ENCODE measurements at regions not wholly inside any gene's neighbourhood (a gene's known extent, or its start where the extent isn't known, plus 50 kb on each side); places are given as distances from the start of the nearest gene placed in this dataset.

DNA sequence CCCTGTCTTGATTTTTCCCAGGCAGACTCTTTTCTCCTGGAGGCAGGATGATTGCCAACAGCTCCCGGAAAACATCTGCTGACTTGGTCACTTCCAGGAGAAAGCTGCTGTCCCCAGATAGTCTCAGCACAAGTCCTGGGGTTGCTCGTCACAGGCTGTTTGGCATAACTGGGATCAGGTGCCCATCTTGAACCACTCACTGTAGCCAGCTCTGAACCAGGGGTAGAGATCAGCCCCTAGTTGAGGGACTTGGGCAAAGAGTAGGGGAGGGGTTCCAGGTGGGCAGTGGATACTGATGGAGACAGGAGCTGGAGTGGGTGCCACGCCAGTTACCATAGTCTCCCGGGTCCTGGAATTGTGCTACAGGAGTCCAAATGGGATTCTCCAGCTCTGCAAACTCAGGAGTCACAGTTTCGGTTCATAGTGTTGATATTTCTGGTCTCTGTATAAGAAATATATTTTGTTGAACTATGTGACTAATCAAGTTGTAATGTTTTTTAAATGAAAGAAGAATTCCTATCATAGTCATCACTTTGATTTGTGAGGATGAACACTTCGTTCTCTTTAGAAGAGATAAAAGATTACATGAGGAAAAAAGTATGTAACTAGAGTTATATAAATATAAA is 1154.5 kb downstream of the AACS start:
- Histone ChIP-seq H3K27me3 (replicated peaks in 1 of 2; ENCODE audit: control insufficient read depth in 2 of 2, insufficient read depth in 2 of 2, low read length in 1 of 2) (no peaks in the 10 kb centered on the region), H4K20me1 (ENCODE audit: control insufficient read depth, insufficient read depth) (no peaks in the 10 kb centered on the region), H3K9ac (ENCODE audit: control insufficient read depth, insufficient read depth, low read length) (no peak overlapping the region), H2AFZ (ENCODE audit: control insufficient read depth, low read depth, low read length) (no peak overlapping the region), H3K4me1 (ENCODE audit: control insufficient read depth, insufficient read depth, low read length) (no peaks in the 10 kb centered on the region), H3K9me3 (replicated peaks; ENCODE audit: control insufficient read depth, insufficient read depth, low read length) (no peaks in the 10 kb centered on the region), H3K4me3 (no peak overlapping the region), H3K4me2 (ENCODE audit: control insufficient read depth, insufficient read depth) (no peak overlapping the region), H3K36me3 (ENCODE audit: control insufficient read depth in 2 of 2, insufficient read depth in 2 of 2, low read length in 1 of 2) (no peaks in the 10 kb centered on the region), H3K79me2 (ENCODE audit: control insufficient read depth, insufficient read depth, low read length) (no peaks in the 10 kb centered on the region), H3K27ac (ENCODE audit: control insufficient read depth, insufficient read depth) (no peak overlapping the region)
- no TSS peak for BruUV-seq (replicated peaks)
- ChIA-PET CTCF (interaction anchor here (0.5 kb wide), 1 partner anchor 656 kb away, joined by 3 read pairs; no protein-coding TSS in a partner anchor), SMC1A (ENCODE audit: uncharacterized antibody, unreplicated experiment) (no interaction called here), POLR2A (no interaction called here), RAD21 (ENCODE audit: unreplicated experiment) (no interaction called here)
- intact Hi-C loops (cut with micrococcal nuclease; ENCODE audit: unreplicated experiment) (no loop called here), in situ Hi-C loops (cut with MboI) (no loop called here)
- ATAC-seq (no peak), DNase-seq (ENCODE audit: low read depth, low spot score) (no peak), FAIRE-seq (no peak)
- WGBS (ENCODE audit: insufficient coverage, insufficient replicate concordance, low lambda C conversion rate, missing lambda C conversion rate), result 17% methylated on average over 6 of the region's 6 CpGs
- TF ChIP-seq GABPA (IDR thresholded peaks at IDR 0.05; ENCODE audit: low read depth) (no peak), SUZ12 (IDR thresholded peaks at IDR 0.05; ENCODE audit: unreplicated experiment) (no peak), KLF5 (IDR thresholded peaks at IDR 0.05; ENCODE audit: partially characterized antibody) (no peak), IKZF1 (conservative IDR thresholded peaks at IDR 0.05) (no peak), MTA3 (IDR thresholded peaks at IDR 0.05; ENCODE audit: borderline replicate concordance, low read length) (no peak), HDGF (IDR thresholded peaks at IDR 0.05) (no peak), TCF12 (IDR thresholded peaks at IDR 0.05; ENCODE audit: low read depth, low read length) (no peak), BRCA1 (IDR thresholded peaks at IDR 0.05; ENCODE audit: low read depth, low read length) (no peak), POLR2AphosphoS5 (IDR thresholded peaks at IDR 0.05; ENCODE audit: low read length) (no peak), KAT2A (conservative IDR thresholded peaks at IDR 0.05; ENCODE audit: control insufficient read depth, low read depth, low read length) (no peak)
- TF ChIP-seq, protein P1, sequence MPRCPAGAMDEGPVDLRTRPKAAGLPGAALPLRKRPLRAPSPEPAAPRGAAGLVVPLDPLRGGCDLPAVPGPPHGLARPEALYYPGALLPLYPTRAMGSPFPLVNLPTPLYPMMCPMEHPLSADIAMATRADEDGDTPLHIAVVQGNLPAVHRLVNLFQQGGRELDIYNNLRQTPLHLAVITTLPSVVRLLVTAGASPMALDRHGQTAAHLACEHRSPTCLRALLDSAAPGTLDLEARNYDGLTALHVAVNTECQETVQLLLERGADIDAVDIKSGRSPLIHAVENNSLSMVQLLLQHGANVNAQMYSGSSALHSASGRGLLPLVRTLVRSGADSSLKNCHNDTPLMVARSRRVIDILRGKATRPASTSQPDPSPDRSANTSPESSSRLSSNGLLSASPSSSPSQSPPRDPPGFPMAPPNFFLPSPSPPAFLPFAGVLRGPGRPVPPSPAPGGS (IDR thresholded peaks at IDR 0.05; ENCODE audit: borderline replicate concordance, insufficient read depth, low read depth, low read length, poor library complexity, severe bottlenecking), result no peak
- TF ChIP-seq, protein P2, sequence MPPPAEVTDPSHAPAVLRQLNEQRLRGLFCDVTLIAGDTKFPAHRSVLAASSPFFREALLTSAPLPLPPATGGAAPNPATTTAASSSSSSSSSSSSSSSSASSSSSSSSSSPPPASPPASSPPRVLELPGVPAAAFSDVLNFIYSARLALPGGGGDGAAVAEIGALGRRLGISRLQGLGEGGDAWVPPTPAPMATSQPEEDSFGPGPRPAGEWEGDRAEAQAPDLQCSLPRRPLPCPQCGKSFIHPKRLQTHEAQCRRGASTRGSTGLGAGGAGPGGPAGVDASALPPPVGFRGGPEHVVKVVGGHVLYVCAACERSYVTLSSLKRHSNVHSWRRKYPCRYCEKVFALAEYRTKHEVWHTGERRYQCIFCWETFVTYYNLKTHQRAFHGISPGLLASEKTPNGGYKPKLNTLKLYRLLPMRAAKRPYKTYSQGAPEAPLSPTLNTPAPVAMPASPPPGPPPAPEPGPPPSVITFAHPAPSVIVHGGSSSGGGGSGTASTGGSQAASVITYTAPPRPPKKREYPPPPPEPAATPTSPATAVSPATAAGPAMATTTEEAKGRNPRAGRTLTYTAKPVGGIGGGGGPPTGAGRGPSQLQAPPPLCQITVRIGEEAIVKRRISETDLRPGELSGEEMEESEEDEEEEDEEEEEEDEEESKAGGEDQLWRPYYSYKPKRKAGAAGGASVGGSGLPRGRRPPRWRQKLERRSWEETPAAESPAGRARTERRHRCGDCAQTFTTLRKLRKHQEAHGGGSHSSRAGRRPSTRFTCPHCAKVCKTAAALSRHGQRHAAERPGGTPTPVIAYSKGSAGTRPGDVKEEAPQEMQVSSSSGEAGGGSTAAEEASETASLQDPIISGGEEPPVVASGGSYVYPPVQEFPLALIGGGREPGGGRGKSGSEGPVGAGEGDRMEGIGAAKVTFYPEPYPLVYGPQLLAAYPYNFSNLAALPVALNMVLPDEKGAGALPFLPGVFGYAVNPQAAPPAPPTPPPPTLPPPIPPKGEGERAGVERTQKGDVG (CRISPR knock-in tag; IDR thresholded peaks at IDR 0.05), result no peak
- TF ChIP-seq, protein P3, sequence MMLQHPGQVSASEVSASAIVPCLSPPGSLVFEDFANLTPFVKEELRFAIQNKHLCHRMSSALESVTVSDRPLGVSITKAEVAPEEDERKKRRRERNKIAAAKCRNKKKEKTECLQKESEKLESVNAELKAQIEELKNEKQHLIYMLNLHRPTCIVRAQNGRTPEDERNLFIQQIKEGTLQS (IDR thresholded peaks at IDR 0.05; ENCODE audit: borderline replicate concordance, extremely low read depth, low read depth, low read length), result no peak
